Right atrium auricular region (tissue), 2 donors: ENCODE measurements at regions not wholly inside any gene's neighbourhood (a gene's known extent, or its start where the extent isn't known, plus 50 kb on each side); places are given as distances from the start of the nearest gene placed in this dataset.
"Not testable (repeated sequence)": the region's sequence is repeated elsewhere in the genome, so short reads cannot be mapped to it uniquely, and the experiment has no call there.

Experiments used
- DNase-seq: peaks from one replicate; pipeline ENCODE4 v3.0.0-alpha.2; 2019; ENCODE audit warnings: low spot score
- H3K27ac ChIP-seq, 2 donors: fragments of 200-600 bp; sonication (generic); 1 replicate in 1 of 2; 2 replicates in 1 of 2; pipeline ENCODE4 v1.5.1; 2016 to 2019
- H3K27me3 ChIP-seq, 2 donors: fragments of 200-600 bp; sonication (generic); one replicate each; pipeline versions ENCODE4 v1.5.1 to v1.6.0; 2017 to 2019
- H3K36me3 ChIP-seq: fragments of 200-600 bp; sonication (generic); one replicate; pipeline ENCODE4 v1.5.1; 2016
- H3K4me1 ChIP-seq, 2 donors: fragments of 200-600 bp; sonication (generic); one replicate each; pipeline versions ENCODE4 v1.5.1 to v1.6.0; 2017 to 2019
- H3K4me3 ChIP-seq, 2 donors: fragments of 200-600 bp; sonication (generic); 1 replicate in 1 of 2; 2 replicates in 1 of 2; pipeline ENCODE4 v1.5.1; 2017 to 2019; ENCODE audit warnings: mild to moderate bottlenecking in 1 of 2, moderate library complexity in 1 of 2
- H3K9me3 ChIP-seq, 2 donors: fragments of 200-600 bp; sonication (generic); one replicate each; pipeline ENCODE4 v1.5.1; 2019
- TF ChIP-seq, protein P1 (sequence below), 2 donors: fragments of 200-600 bp; sonication (generic); IDR thresholded peaks; one replicate each; pipeline ENCODE4 v1.5.1; 2019; ENCODE audit warnings: antibody characterized with exemption in 2 of 2

DNA sequence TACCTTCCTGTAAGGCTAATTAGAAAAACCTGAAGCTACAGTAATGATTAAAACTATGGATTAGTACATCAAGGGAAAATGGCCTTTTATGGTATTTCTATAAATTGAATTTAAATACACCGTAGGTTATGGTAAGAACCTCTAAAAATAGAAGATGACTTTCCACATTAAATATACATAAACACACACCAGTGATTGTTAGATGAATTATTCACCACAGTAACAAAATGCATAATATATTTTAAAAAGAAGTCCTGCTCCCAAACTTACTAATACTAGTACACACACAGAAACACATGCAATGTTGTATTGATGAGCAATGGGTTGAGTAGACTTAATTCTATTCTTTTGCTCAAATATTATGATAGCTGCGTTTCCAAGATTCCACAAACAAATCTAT lies 277.9 kb upstream of the ANKRD50 start:
- Histone ChIP-seq H3K4me3 (no peak overlapping the region), H3K4me1 (no peaks in the 10 kb centered on the region), H3K9me3 (no peaks in the 10 kb centered on the region), H3K27ac (no peak overlapping the region), H3K36me3 (no peaks in the 10 kb centered on the region), H3K27me3 (no peaks in the 10 kb centered on the region)
- TF ChIP-seq, protein P1, sequence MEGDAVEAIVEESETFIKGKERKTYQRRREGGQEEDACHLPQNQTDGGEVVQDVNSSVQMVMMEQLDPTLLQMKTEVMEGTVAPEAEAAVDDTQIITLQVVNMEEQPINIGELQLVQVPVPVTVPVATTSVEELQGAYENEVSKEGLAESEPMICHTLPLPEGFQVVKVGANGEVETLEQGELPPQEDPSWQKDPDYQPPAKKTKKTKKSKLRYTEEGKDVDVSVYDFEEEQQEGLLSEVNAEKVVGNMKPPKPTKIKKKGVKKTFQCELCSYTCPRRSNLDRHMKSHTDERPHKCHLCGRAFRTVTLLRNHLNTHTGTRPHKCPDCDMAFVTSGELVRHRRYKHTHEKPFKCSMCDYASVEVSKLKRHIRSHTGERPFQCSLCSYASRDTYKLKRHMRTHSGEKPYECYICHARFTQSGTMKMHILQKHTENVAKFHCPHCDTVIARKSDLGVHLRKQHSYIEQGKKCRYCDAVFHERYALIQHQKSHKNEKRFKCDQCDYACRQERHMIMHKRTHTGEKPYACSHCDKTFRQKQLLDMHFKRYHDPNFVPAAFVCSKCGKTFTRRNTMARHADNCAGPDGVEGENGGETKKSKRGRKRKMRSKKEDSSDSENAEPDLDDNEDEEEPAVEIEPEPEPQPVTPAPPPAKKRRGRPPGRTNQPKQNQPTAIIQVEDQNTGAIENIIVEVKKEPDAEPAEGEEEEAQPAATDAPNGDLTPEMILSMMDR (IDR thresholded peaks at IDR 0.05), result no peak
- no peak for DNase-seq

DNA sequence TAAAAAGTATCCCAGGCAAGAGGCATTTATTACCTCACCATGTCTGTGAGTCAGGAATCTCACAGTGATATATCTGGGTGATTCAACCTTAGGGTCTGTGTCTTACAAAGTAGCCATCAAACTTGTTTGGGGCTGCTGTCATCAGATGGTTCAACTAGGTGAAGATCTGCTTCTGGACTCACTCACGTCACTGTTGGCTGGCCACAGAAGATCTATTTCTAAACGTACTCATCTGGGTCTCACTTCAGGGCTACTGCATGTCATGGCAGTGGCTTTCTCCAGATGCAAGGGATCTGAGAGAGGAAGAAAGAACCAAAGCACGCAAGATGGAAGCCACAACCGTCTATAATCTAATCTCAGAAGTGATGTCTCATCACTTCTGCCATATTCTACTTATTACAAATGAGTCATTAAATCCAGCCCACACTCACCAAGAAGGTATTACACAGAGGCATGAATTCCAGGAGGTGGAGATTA lies 267.8 kb upstream of the ANKRD50 start:
- DNase-seq, result no peak
- H3K9me3 ChIP-seq, result no peaks in the 10 kb centered on the region
- TF ChIP-seq, protein P1 (IDR thresholded peaks at IDR 0.05), result no peak
- H3K27ac ChIP-seq, result no peak overlapping the region
- H3K27me3 ChIP-seq, result no peaks in the 10 kb centered on the region
- H3K4me1 ChIP-seq, result no peaks in the 10 kb centered on the region
- no peak overlapping the region for H3K4me3 ChIP-seq
- no peaks in the 10 kb centered on the region for H3K36me3 ChIP-seq

DNA sequence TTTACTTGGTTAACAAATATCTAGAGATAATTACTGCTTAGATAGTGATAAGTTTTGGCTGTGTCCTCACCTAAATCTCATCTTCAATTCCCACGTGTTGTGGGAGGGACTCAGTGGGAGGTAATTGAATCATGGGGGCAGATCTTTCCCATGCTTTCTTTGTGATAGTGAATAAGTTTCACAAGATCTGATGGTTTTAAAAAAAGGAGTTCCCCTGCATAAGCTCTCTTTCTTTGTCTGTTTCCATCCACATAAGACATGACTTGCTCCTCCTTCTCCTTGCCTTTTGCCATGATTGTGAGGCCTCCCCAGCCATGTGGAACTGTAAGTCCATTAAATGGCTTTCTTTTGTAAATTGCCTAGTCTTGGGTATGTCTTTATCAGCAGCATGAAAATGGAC lies 266.0 kb upstream of the ANKRD50 start:
- H3K27me3 ChIP-seq, H3K9me3 ChIP-seq, DNase-seq, H3K27ac ChIP-seq, H3K4me1 ChIP-seq, H3K4me3 ChIP-seq, H3K36me3 ChIP-seq: not testable (repeated sequence)

DNA sequence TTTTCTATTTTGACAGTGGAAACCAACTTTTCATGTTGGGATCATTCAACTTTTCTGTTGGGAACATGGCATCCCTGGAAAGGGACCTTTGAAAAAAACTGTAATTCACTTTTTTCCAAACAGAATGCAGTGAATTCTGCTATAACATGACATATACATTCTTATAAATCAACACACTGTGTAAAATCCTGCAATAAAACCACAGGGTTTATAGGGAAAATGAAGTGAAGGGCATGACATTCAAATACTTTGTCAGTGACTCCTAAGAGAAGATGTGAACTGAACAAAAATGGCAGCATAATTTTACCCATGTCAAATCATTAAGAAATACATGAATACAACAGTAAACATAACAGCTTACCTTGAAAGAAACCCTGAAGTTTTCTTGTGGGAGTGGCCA lies 264.5 kb upstream of the ANKRD50 start:
- Histone ChIP-seq H3K4me1 (no peaks in the 10 kb centered on the region), H3K27me3 (no peaks in the 10 kb centered on the region), H3K36me3 (no peaks in the 10 kb centered on the region), H3K27ac (no peak overlapping the region), H3K9me3 (no peaks in the 10 kb centered on the region), H3K4me3 (no peak overlapping the region)
- TF ChIP-seq, protein P1 (IDR thresholded peaks at IDR 0.05), result no peak
- DNase-seq, result no peak

DNA sequence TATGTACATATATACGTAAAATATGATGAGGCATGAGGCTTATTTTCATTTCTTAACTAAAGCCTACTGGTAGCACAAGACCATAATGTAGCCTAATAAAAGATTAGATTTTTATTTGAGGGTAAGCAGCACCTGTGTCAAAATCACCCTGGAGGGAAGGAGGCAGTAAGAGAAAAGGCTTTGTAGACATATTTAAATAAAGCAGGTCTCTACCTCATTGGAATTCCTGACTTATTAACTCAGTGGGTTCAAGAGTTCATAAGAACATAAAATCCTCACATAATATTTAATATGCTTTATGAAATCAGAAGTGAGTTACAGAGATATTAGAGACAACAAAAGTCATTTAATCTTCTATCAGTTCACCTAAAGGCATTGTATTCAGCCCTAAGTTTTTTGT lies 261.6 kb upstream of the ANKRD50 start:
- TF ChIP-seq, protein P1 (IDR thresholded peaks at IDR 0.05), result no peak
- Histone ChIP-seq H3K4me3 (no peak overlapping the region), H3K4me1 (no peaks in the 10 kb centered on the region), H3K36me3 (no peaks in the 10 kb centered on the region), H3K27me3 (no peaks in the 10 kb centered on the region), H3K27ac (no peak overlapping the region), H3K9me3 (no peaks in the 10 kb centered on the region)
- DNase-seq, result no peak

DNA sequence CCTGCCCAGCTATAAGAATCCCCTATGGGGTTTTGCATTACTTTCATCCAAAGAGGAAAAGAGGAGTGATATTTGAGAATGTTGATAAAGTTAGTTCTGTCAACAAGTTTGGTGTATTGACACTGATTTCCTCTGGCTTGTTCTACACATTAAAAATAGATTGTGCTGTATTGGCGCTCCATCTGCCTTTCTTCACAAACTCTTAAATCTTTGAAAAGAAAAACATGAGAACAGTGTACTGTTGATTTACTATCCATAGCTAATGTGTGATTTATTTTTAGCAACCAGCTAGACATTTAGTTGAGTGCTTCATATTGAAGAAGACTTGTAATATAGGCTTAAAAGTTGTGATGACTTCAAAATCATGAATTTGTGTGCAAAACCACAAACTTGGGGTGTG lies 261.2 kb upstream of the ANKRD50 start:
- no peaks in the 10 kb centered on the region for H3K27me3 ChIP-seq
- DNase-seq, result no peak
- H3K27ac ChIP-seq, result no peak overlapping the region
- TF ChIP-seq, protein P1 (IDR thresholded peaks at IDR 0.05), result no peak
- H3K4me1 ChIP-seq, result no peaks in the 10 kb centered on the region
- H3K36me3 ChIP-seq, result no peaks in the 10 kb centered on the region
- H3K9me3 ChIP-seq, result no peaks in the 10 kb centered on the region
- H3K4me3 ChIP-seq, result no peak overlapping the region
